Forelimb muscle (tissue), 1 donor: ENCODE measurements at regions not wholly inside any gene's neighbourhood (a gene's known extent, or its start where the extent isn't known, plus 50 kb on each side); places are given as distances from the start of the nearest gene placed in this dataset.

ENCODE experiments used
- DNase-seq: peaks from one replicate; pipeline ENCODE4 v3.0.0-alpha.2; 2013; ENCODE audit warnings: low read depth

GRCh38 chr14:56501909-56502530 is 77.6 kb upstream of the TMEM260 start:
- no peak for DNase-seq

- no peak for DNase-seq
These were observed 74.2 kb upstream of the TMEM260 start for GRCh38 chr14:56505361-56505760.

- no peak for DNase-seq
These were observed 67.1 kb upstream of the TMEM260 start for GRCh38 chr14:56512521-56512920.

GRCh38 chr14:56514663-56515371 is 64.8 kb upstream of the TMEM260 start:
- no peak for DNase-seq

GRCh38 chr14:56515739-56516138 is 63.9 kb upstream of the TMEM260 start:
- DNase-seq = no peak

- no peak for DNase-seq
These were observed 57.2 kb upstream of the TMEM260 start for GRCh38 chr14:56522403-56522802.

- DNase-seq = no peak
These were observed 54.5 kb upstream of the TMEM260 start for GRCh38 chr14:56524971-56525677.

GRCh38 chr14:56528927-56529326 is 50.7 kb upstream of the TMEM260 start:
- DNase-seq = no peak
